ENCODE measurements at regions not wholly inside any gene's neighbourhood (a gene's known extent, or its start where the extent isn't known, plus 50 kb on each side); places are given as distances from the start of the nearest gene placed in this dataset.
"Not testable (repeated sequence)": the region's sequence is repeated elsewhere in the genome, so short reads cannot be mapped to it uniquely, and the experiment has no call there.

- no peak for DNase-seq (ENCODE audit: extremely low read depth, low read depth)
- no peak for TF ChIP-seq CTCF (IDR thresholded peaks at IDR 0.05; ENCODE audit: low read depth, low read length, missing control alignments)
- H3K4me3 ChIP-seq (replicated peaks; ENCODE audit: low read depth, low read length) = no peak overlapping the region
Observed at GRCh38 chr18:71223486-71223885, 934.6 kb downstream of the SOCS6 start.

- DNase-seq (ENCODE audit: extremely low read depth, low read depth) = no peak
- no peak for TF ChIP-seq CTCF (IDR thresholded peaks at IDR 0.05; ENCODE audit: low read depth, low read length, missing control alignments)
Observed at GRCh38 chr18:71221405-71221804, 932.6 kb downstream of the SOCS6 start.

GRCh38 chr18:71212739-71213138 is 923.9 kb downstream of the SOCS6 start:
- not testable (repeated sequence) for H3K4me3 ChIP-seq (replicated peaks; ENCODE audit: low read depth, low read length); DNase-seq (ENCODE audit: extremely low read depth, low read depth)

More at GRCh38 chr18:71221405-71221804, 932.6 kb downstream of the SOCS6 start:
- H3K4me3 ChIP-seq (replicated peaks; ENCODE audit: low read depth, low read length) = no peak overlapping the region

GRCh38 chr18:71212222-71212621 is 923.4 kb downstream of the SOCS6 start:
- no peak for TF ChIP-seq CTCF (IDR thresholded peaks at IDR 0.05; ENCODE audit: low read depth, low read length, missing control alignments)
- no peak for DNase-seq (ENCODE audit: extremely low read depth, low read depth)
- H3K4me3 ChIP-seq (replicated peaks; ENCODE audit: low read depth, low read length) = no peak overlapping the region

- no peak overlapping the region for H3K4me3 ChIP-seq (replicated peaks; ENCODE audit: low read depth, low read length)
- no peak for DNase-seq (ENCODE audit: extremely low read depth, low read depth)
- no peak for TF ChIP-seq CTCF (IDR thresholded peaks at IDR 0.05; ENCODE audit: low read depth, low read length, missing control alignments)
Observed at GRCh38 chr18:71209944-71210343, 921.1 kb downstream of the SOCS6 start.

GRCh38 chr18:71194438-71194837 is 905.6 kb downstream of the SOCS6 start:
- no peak for TF ChIP-seq CTCF (IDR thresholded peaks at IDR 0.05; ENCODE audit: low read depth, low read length, missing control alignments)
- DNase-seq (ENCODE audit: extremely low read depth, low read depth) = no peak
- no peak overlapping the region for H3K4me3 ChIP-seq (replicated peaks; ENCODE audit: low read depth, low read length)

- no peak overlapping the region for H3K4me3 ChIP-seq (replicated peaks; ENCODE audit: low read depth, low read length)
- no peak for TF ChIP-seq CTCF (IDR thresholded peaks at IDR 0.05; ENCODE audit: low read depth, low read length, missing control alignments)
- no peak for DNase-seq (ENCODE audit: extremely low read depth, low read depth)
Observed at GRCh38 chr18:71189581-71189980, 900.7 kb downstream of the SOCS6 start.
